Rectal smooth muscle tissue (tissue), 1 donor: ENCODE measurements at regions not wholly inside any gene's neighbourhood (a gene's known extent, or its start where the extent isn't known, plus 50 kb on each side); places are given as distances from the start of the nearest gene placed in this dataset.
"Not testable (repeated sequence)": the region's sequence is repeated elsewhere in the genome, so short reads cannot be mapped to it uniquely, and the experiment has no call there.

Experiments used
- H3K27ac ChIP-seq: one replicate; pipeline ENCODE4 v1.7.0; 2013; ENCODE audit warnings: low read depth, low read length, inconsistent platforms
- H3K27me3 ChIP-seq: one replicate; pipeline ENCODE4 v1.7.0; 2013; ENCODE audit warnings: low read length; ENCODE audit not compliant: control insufficient read depth, insufficient read depth
- H3K36me3 ChIP-seq: one replicate; pipeline ENCODE4 v1.7.0; 2013; ENCODE audit warnings: low read length; ENCODE audit not compliant: control insufficient read depth, insufficient read depth
- H3K4me1 ChIP-seq: one replicate; pipeline ENCODE4 v1.7.0; 2013; ENCODE audit warnings: low read length; ENCODE audit not compliant: control insufficient read depth, insufficient read depth
- H3K4me3 ChIP-seq: one replicate; pipeline ENCODE4 v1.7.0; 2013; ENCODE audit warnings: low read length
- H3K9ac ChIP-seq: one replicate; pipeline ENCODE4 v1.7.0; 2013; ENCODE audit warnings: low read length

DNA sequence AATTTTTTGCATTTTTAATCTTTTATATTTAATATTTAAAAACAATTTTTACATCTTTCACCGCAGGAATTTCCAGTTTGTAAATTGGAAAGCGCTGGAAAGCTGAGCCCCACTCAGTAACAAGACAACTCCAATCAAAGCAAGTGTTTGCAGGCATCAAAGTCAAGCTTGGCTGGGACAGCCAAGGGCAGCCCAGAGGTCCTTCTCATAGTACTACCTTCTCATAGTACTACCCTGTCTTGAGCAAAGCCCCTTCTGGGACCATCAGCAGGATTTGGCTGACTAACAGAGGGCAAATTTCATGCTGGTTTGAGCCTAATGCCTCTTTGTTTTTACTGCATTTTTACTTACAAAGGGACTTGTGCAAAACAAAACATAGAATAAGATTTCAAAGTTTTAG lies 228.3 kb downstream of the SIM1 start:
- H3K27me3 ChIP-seq, result no peaks in the 10 kb centered on the region
- no peak overlapping the region for H3K9ac ChIP-seq
- no peaks in the 10 kb centered on the region for H3K36me3 ChIP-seq
- H3K27ac ChIP-seq, result no peak overlapping the region
- no peaks in the 10 kb centered on the region for H3K4me1 ChIP-seq
- H3K4me3 ChIP-seq, result no peak overlapping the region

DNA sequence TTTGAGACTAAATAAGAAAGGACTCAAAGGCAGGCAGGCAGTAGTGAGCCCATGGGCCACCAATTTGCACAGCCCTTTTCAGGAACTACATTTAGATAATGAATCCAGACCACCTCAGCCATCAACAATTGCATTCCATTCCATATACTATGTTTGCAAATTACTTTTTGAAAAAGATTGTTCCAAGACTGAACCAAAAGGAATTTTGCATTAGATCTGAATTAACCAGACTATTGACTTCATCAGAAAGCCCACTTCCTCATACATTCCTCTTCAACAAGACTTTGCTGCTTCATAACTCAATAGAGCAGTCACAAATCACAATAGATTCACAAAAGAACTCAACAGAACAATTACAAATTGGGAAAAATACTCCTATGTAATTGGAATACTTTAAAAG lies 229.1 kb downstream of the SIM1 start:
- H3K27me3 ChIP-seq, result no peaks in the 10 kb centered on the region
- no peak overlapping the region for H3K4me3 ChIP-seq
- no peak overlapping the region for H3K27ac ChIP-seq
- H3K36me3 ChIP-seq, result no peaks in the 10 kb centered on the region
- no peak overlapping the region for H3K9ac ChIP-seq
- no peaks in the 10 kb centered on the region for H3K4me1 ChIP-seq

DNA sequence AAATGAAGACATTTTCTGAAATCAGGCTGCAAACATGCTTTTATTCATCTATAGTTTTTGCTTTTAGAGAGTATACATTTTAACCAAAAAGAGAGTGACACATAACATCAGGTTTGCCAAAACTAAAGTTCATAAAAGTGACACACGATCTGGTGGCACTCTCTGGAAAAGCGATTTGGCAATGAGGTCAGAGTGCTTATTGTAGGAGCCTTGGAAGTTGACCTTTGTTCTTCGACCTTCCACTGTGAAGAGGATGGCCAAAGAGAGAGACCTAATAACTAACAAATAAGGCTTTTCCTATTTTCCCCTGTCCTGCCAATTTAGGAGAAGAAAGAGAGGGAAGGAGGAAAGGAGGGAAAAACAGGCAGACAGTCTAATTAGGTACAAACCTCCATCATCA lies 230.1 kb downstream of the SIM1 start:
- no peak overlapping the region for H3K9ac ChIP-seq
- no peaks in the 10 kb centered on the region for H3K4me1 ChIP-seq
- H3K4me3 ChIP-seq, result no peak overlapping the region
- H3K27me3 ChIP-seq, result no peaks in the 10 kb centered on the region
- no peak overlapping the region for H3K27ac ChIP-seq
- H3K36me3 ChIP-seq, result no peaks in the 10 kb centered on the region

DNA sequence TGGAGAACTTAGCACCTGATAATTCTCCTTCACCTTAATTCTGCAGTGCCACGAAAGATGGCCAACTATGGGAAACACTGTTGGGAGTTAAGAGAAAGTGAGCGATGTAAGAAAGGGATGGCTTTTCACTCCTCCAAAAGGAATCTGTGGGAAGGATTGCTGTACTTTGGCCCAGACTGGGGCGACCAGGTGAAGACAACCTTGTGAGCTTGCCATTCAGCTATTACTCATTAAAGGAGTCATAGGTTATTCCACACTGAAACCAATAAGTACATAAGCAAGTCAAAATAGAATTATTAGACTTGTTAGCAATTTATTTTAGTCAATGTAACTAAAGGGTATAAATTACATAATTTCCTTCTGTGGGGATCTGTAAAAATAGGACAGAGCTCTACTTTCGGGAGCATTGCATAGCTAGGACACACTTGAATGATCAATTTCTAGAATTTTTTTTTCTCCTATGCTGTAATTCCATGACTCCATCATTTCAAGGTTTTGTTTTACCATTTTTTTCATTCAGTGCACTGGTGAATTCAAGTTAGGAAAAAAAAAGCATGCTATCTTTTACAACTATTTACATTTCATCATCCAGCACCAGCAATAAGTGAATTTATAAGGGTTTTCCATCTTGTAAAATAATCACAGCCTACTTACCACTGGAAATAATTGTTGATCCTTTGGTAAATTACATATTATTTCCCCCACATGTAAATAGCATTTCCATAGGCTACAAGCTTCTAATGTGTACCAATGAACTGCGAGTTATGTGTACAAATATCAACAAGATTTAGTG lies 231.7 kb downstream of the SIM1 start:
- no peak overlapping the region for H3K27ac ChIP-seq
- no peak overlapping the region for H3K9ac ChIP-seq
- no peaks in the 10 kb centered on the region for H3K36me3 ChIP-seq
- H3K27me3 ChIP-seq, result no peaks in the 10 kb centered on the region
- H3K4me1 ChIP-seq, result no peaks in the 10 kb centered on the region
- H3K4me3 ChIP-seq, result no peak overlapping the region

DNA sequence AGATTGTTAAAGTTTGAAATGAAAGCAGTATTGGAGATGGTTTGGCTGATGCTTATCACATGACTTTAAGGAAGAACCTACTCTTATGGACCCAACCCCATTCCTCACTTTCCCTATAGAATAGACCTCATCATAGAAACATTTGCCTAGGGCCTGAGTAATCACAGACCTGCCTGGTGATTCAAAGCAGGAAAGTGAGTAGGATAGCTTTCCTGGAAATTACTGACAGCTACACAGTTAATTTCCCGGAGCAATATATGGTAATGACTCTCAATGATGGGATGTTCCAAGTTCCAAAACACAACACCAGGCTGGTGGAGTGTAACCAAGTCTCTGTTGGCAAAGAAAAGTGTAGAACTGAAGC lies 233.8 kb downstream of the SIM1 start:
- no peak overlapping the region for H3K27ac ChIP-seq

DNA sequence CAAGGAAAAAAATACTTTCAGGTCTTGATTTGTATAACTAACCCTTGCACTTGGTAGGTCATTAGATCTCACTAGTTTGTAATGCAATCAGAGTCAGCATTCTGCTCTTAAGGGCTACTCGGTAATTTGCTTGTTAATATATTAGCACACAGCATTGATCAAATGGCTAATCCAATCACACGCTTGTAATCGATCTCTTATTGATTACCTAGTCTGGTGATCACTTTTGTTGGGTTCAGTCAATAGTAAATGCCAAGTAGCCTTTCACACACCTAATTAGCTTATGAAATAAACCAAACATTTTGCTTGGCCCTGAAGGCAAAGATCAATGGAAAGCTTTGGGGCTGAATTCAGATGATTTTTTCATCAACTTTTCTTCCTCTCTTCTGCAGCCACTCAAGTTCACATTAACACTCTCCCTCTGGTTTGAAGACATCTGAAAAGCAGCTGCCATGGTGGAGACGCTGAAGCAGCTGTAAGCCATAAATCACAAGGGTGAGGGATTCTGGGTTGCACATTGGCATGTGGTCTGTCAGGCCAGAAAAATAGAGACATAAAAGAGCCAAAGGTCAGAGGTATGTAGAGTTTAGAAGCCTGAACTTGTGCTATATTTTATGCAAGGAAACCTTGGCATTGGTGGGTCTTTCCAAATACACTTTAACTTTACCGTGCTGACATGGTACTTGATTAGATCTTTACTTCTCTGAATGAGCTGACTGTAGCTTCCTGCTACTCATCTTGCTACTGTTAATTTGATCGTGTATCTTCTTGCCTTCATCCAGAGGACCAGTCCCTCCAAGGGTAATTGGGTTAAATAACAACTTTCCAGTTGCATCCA lies 234.4 kb downstream of the SIM1 start:
- Histone ChIP-seq H3K36me3 (no peaks in the 10 kb centered on the region), H3K4me3 (no peak overlapping the region), H3K27ac (no peak overlapping the region), H3K9ac (no peak overlapping the region), H3K27me3 (no peaks in the 10 kb centered on the region), H3K4me1 (no peaks in the 10 kb centered on the region)

More for the DNA sequence above, 233.8 kb downstream of the SIM1 start:
- Histone ChIP-seq H3K9ac (no peak overlapping the region), H3K4me1 (no peaks in the 10 kb centered on the region), H3K4me3 (no peak overlapping the region), H3K36me3 (no peaks in the 10 kb centered on the region), H3K27me3 (no peaks in the 10 kb centered on the region)

DNA sequence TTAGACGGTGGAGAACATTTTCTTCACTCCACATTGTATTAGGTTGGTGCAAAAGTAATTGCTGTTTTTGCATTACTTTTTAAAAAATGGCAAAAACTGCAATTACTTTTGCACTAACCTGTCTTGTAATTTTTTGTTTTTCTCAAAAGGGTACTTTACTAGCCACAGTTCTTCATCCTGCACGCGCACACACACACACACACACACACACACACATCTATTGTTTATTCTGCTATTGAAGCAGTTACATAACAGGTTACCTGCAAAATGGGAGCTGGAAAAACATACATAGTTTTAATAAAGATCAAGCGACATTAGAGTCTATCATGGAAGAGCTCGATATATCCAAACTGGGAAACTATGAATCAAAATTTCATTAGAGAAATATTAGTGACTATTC lies 235.2 kb downstream of the SIM1 start:
- H3K4me3 ChIP-seq, result peak overlapping the region; percentile 54
- no peak overlapping the region for H3K9ac ChIP-seq
- H3K27ac ChIP-seq, result no peak overlapping the region
- H3K27me3 ChIP-seq, result no peaks in the 10 kb centered on the region
- no peaks in the 10 kb centered on the region for H3K4me1 ChIP-seq
- H3K36me3 ChIP-seq, result no peaks in the 10 kb centered on the region

- H3K9ac ChIP-seq, result no peak overlapping the region
- peak overlapping the region; percentile 54 for H3K4me3 ChIP-seq
Measured at GRCh38 chr6:100228834-100229441, 234.9 kb upstream of the MCHR2 start.

DNA sequence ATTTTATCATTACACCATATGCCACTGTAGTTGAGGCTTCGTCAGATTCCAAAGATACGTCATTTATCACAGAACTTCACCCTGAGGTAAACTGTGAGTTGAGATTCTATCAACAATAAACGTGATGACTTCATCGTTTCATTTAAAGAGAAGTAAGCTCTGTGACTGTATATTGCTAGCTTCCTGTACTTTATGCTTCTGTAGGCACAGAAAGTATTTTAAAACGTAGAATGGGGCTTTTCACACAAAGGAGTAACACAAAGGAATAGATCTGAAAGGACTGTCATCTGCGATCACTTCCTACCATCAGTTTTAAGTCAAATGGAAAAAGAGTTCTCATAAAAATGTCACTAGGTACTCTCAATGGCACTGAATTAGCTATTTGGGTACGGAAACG lies 234.4 kb upstream of the MCHR2 start:
- no peak overlapping the region for H3K27ac ChIP-seq
- no peak overlapping the region for H3K9ac ChIP-seq
- H3K27me3 ChIP-seq, result no peaks in the 10 kb centered on the region
- no peaks in the 10 kb centered on the region for H3K4me1 ChIP-seq
- H3K4me3 ChIP-seq, result peak overlapping the region; percentile 54
- H3K36me3 ChIP-seq, result no peaks in the 10 kb centered on the region

More at GRCh38 chr6:100228834-100229441, 234.9 kb upstream of the MCHR2 start:
- H3K36me3 ChIP-seq, result no peaks in the 10 kb centered on the region
- no peaks in the 10 kb centered on the region for H3K4me1 ChIP-seq
- no peaks in the 10 kb centered on the region for H3K27me3 ChIP-seq
- H3K27ac ChIP-seq, result no peak overlapping the region

DNA sequence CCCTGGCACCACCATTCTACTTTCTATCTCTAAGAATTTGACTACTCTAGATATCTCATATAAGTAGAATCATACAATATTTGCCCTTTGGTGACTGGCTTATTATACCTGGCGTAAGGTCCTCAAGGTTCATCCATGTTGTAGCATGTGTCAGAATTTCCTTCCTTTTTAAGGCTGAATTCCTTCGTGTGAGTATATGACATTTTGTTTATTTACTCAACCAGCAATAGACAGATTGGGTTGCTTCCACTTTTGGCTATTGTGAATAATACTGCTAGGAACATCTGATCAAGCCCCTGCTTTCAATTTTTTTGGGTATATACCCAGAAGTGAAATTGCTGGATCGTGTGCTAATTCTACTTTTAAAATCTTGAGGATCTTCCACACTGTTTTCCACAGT lies 232.8 kb upstream of the MCHR2 start:
- Histone ChIP-seq H3K27me3 (no peaks in the 10 kb centered on the region), H3K27ac (no peak overlapping the region), H3K36me3 (no peaks in the 10 kb centered on the region), H3K4me3 (no peak overlapping the region), H3K9ac (no peak overlapping the region), H3K4me1 (no peaks in the 10 kb centered on the region)

DNA sequence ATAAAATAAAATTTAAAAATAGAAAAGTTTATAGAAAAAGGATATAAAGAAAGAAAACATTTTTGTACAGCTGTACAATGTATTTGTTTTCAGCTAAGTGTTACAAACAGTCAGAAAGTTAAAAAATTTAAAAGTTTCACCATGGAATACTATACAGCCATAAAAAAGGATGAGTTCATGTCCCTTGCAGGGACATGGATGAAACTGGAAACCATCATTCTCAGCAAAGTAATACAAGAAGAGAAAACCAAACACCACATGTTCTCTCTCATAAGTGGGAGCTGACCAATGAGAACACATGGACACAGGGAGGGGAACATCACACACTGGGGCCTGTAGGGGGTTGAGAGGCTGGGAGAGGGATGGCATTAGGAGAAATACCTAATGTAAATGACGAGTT lies 229.9 kb upstream of the MCHR2 start:
- not testable (repeated sequence) for H3K36me3 ChIP-seq, H3K4me3 ChIP-seq, H3K27me3 ChIP-seq, H3K9ac ChIP-seq, H3K27ac ChIP-seq, H3K4me1 ChIP-seq

GRCh38 chr6:100220543-100220942 lies 226.5 kb upstream of the MCHR2 start:
- H3K36me3 ChIP-seq, result no peaks in the 10 kb centered on the region
- no peak overlapping the region for H3K27ac ChIP-seq
- H3K4me1 ChIP-seq, result no peaks in the 10 kb centered on the region
- H3K9ac ChIP-seq, result no peak overlapping the region
- no peak overlapping the region for H3K4me3 ChIP-seq
- H3K27me3 ChIP-seq, result no peaks in the 10 kb centered on the region
